ENCODE measurements at regions not wholly inside any gene's neighbourhood (a gene's known extent, or its start where the extent isn't known, plus 50 kb on each side); places are given as distances from the start of the nearest gene placed in this dataset.

GRCh38 chr11:115607621-115608221 is 103.5 kb upstream of the CADM1 start:
- TF ChIP-seq CTCF (IDR thresholded peaks at IDR 0.05) (no peak), SMC3 (IDR thresholded peaks at IDR 0.05) (no peak), EP300 (IDR thresholded peaks at IDR 0.05) (no peak), PHF8 (IDR thresholded peaks at IDR 0.05; ENCODE audit: borderline replicate concordance, low read depth) (no peak), RNF2 (IDR thresholded peaks at IDR 0.05; ENCODE audit: borderline replicate concordance, low read depth) (no peak), CBX2 (IDR thresholded peaks at IDR 0.05; ENCODE audit: borderline replicate concordance, low read depth) (no peak)
